ENCODE measurements at regions not wholly inside any gene's neighbourhood (a gene's known extent, or its start where the extent isn't known, plus 50 kb on each side); places are given as distances from the start of the nearest gene placed in this dataset.

DNA sequence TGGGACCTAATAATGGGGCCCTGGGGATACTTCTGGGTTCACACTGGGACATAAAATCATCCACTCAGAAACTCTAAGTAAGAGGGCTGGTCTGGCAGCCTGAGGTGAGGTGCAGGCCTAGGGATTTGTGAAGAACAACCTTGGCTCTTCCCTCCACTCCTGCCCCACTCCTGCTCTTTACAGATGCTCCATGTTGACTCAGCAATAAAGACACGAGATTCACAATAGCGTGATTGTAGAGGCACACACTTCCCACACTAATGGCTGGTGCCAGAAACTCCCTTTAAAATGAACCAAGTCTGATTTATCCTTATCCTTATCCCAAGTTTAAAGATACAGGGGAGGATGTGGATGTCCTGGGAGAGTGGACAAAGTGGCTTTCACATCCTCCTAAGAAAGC, 228.2 kb downstream of the ACTR3 start:
- Histone ChIP-seq H3K4me3 (ENCODE audit: low read length) (no peak overlapping the region), H3F3A (ENCODE audit: insufficient read depth, low read length, poor library complexity, severe bottlenecking) (no peaks in the 10 kb centered on the region), H3K4me2 (ENCODE audit: low read length) (no peak overlapping the region), H2AFZ (ENCODE audit: low read depth, low read length) (no peak overlapping the region), H3K9ac (ENCODE audit: low read length) (no peak overlapping the region), H4K20me1 (ENCODE audit: insufficient read depth) (no peaks in the 10 kb centered on the region), H3K27ac (ENCODE audit: low read length) (no peak overlapping the region), H3K9me3 (ENCODE audit: low read length) (no peaks in the 10 kb centered on the region), H3K9me2 (ENCODE audit: insufficient read depth, low read length) (no peaks in the 10 kb centered on the region), H3K27me3 (ENCODE audit: insufficient read depth, low read depth, low read length) (no peaks in the 10 kb centered on the region), H3K79me2 (replicated peaks; ENCODE audit: insufficient read depth, low read length) (no peaks in the 10 kb centered on the region), H3K36me3 (ENCODE audit: insufficient read depth, low read length) (no peaks in the 10 kb centered on the region)
- TF ChIP-seq TAF1 (IDR thresholded peaks at IDR 0.05; ENCODE audit: low read depth): no peak
- no peak for TF ChIP-seq EP300 (conservative IDR thresholded peaks at IDR 0.05; ENCODE audit: poor library complexity, severe bottlenecking)
- no peak for TF ChIP-seq MXI1 (conservative IDR thresholded peaks at IDR 0.05; ENCODE audit: poor library complexity, severe bottlenecking)
- TF ChIP-seq EZH2 (IDR thresholded peaks at IDR 0.05; ENCODE audit: borderline replicate concordance, insufficient read depth, low read length, poor library complexity, severe bottlenecking): no peak
- TF ChIP-seq, protein P1, sequence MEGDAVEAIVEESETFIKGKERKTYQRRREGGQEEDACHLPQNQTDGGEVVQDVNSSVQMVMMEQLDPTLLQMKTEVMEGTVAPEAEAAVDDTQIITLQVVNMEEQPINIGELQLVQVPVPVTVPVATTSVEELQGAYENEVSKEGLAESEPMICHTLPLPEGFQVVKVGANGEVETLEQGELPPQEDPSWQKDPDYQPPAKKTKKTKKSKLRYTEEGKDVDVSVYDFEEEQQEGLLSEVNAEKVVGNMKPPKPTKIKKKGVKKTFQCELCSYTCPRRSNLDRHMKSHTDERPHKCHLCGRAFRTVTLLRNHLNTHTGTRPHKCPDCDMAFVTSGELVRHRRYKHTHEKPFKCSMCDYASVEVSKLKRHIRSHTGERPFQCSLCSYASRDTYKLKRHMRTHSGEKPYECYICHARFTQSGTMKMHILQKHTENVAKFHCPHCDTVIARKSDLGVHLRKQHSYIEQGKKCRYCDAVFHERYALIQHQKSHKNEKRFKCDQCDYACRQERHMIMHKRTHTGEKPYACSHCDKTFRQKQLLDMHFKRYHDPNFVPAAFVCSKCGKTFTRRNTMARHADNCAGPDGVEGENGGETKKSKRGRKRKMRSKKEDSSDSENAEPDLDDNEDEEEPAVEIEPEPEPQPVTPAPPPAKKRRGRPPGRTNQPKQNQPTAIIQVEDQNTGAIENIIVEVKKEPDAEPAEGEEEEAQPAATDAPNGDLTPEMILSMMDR (IDR thresholded peaks at IDR 0.05; ENCODE audit: poor library complexity, severe bottlenecking): no peak
- TF ChIP-seq, protein P2, sequence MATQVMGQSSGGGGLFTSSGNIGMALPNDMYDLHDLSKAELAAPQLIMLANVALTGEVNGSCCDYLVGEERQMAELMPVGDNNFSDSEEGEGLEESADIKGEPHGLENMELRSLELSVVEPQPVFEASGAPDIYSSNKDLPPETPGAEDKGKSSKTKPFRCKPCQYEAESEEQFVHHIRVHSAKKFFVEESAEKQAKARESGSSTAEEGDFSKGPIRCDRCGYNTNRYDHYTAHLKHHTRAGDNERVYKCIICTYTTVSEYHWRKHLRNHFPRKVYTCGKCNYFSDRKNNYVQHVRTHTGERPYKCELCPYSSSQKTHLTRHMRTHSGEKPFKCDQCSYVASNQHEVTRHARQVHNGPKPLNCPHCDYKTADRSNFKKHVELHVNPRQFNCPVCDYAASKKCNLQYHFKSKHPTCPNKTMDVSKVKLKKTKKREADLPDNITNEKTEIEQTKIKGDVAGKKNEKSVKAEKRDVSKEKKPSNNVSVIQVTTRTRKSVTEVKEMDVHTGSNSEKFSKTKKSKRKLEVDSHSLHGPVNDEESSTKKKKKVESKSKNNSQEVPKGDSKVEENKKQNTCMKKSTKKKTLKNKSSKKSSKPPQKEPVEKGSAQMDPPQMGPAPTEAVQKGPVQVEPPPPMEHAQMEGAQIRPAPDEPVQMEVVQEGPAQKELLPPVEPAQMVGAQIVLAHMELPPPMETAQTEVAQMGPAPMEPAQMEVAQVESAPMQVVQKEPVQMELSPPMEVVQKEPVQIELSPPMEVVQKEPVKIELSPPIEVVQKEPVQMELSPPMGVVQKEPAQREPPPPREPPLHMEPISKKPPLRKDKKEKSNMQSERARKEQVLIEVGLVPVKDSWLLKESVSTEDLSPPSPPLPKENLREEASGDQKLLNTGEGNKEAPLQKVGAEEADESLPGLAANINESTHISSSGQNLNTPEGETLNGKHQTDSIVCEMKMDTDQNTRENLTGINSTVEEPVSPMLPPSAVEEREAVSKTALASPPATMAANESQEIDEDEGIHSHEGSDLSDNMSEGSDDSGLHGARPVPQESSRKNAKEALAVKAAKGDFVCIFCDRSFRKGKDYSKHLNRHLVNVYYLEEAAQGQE (IDR thresholded peaks at IDR 0.05; ENCODE audit: borderline replicate concordance): no peak
- TF ChIP-seq RAD21 (conservative IDR thresholded peaks at IDR 0.05): no peak
- no peak for TF ChIP-seq POLR2AphosphoS5 (IDR thresholded peaks at IDR 0.05)
- no peak for TF ChIP-seq SMC3 (conservative IDR thresholded peaks at IDR 0.05; ENCODE audit: poor library complexity)

DNA sequence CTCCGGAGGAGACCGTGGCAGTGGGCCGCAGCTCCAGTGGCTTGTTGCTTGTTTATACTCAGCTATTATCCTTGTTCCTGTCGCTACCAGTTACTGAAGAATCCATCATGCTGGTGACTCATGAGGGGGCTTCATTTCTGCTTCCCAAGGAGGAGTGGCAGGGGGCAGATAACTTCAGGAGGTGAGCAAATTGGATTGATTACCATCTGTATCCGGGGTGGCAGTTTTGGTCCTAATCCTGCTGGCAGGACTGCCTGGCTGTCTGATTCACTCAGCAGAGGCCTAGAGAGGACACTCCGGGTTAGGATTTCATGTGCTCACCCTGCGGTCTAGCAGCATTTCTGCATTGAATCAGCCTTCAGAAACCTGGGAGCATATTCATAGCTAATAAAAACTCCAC, 230.0 kb downstream of the ACTR3 start:
- Histone ChIP-seq H3K4me2 (ENCODE audit: low read length) (no peak overlapping the region), H3K36me3 (ENCODE audit: insufficient read depth, low read length) (no peaks in the 10 kb centered on the region), H3K9me2 (ENCODE audit: insufficient read depth, low read length) (no peaks in the 10 kb centered on the region), H3K27ac (ENCODE audit: low read length) (no peak overlapping the region), H3K27me3 (ENCODE audit: insufficient read depth, low read depth, low read length) (no peaks in the 10 kb centered on the region), H3K9me3 (ENCODE audit: low read length) (no peaks in the 10 kb centered on the region), H2AFZ (ENCODE audit: low read depth, low read length) (no peak overlapping the region), H3K4me3 (ENCODE audit: low read length) (no peak overlapping the region), H3F3A (ENCODE audit: insufficient read depth, low read length, poor library complexity, severe bottlenecking) (no peaks in the 10 kb centered on the region), H3K9ac (ENCODE audit: low read length) (no peak overlapping the region), H4K20me1 (ENCODE audit: insufficient read depth) (no peaks in the 10 kb centered on the region), H3K79me2 (replicated peaks; ENCODE audit: insufficient read depth, low read length) (no peaks in the 10 kb centered on the region)
- TF ChIP-seq EZH2 (IDR thresholded peaks at IDR 0.05; ENCODE audit: borderline replicate concordance, insufficient read depth, low read length, poor library complexity, severe bottlenecking) (no peak), EP300 (conservative IDR thresholded peaks at IDR 0.05; ENCODE audit: poor library complexity, severe bottlenecking) (no peak), MXI1 (conservative IDR thresholded peaks at IDR 0.05; ENCODE audit: poor library complexity, severe bottlenecking) (no peak), TAF1 (IDR thresholded peaks at IDR 0.05; ENCODE audit: low read depth) (no peak), SMC3 (conservative IDR thresholded peaks at IDR 0.05; ENCODE audit: poor library complexity) (no peak), RAD21 (conservative IDR thresholded peaks at IDR 0.05) (no peak)
- TF ChIP-seq, protein P1 (IDR thresholded peaks at IDR 0.05; ENCODE audit: poor library complexity, severe bottlenecking): no peak
